Neural progenitor cell (in vitro differentiated cells): ENCODE measurements at regions not wholly inside any gene's neighbourhood (a gene's known extent, or its start where the extent isn't known, plus 50 kb on each side); places are given as distances from the start of the nearest gene placed in this dataset.

ENCODE experiments used
- DNase-seq: peaks from one replicate; pipeline ENCODE4 v3.0.0-alpha.2; 2016; ENCODE audit warnings: low spot score
- H2AFZ ChIP-seq: fragments of 200-600 bp; sonication (generic); replicated peaks from 2 replicates; pipeline ENCODE4 v1.6.1; 2016; ENCODE audit warnings: antibody characterized with exemption
- H3F3A ChIP-seq: fragments of 200-600 bp; sonication (generic); 2 replicates; pipeline ENCODE4 v1.6.1; 2016; ENCODE audit warnings: antibody characterized with exemption, low read depth
- H3K27ac ChIP-seq: fragments of 200-600 bp; sonication (generic); 2 replicates; pipeline ENCODE4 v1.5.1; 2016; ENCODE audit warnings: mild to moderate bottlenecking
- H3K27me3 ChIP-seq: fragments of 200-600 bp; sonication (generic); 2 replicates; pipeline ENCODE4 v1.6.1; 2016; ENCODE audit warnings: mild to moderate bottlenecking, moderate library complexity
- H3K36me3 ChIP-seq: fragments of 200-600 bp; sonication (generic); 2 replicates; pipeline ENCODE4 v1.5.1; 2016
- H3K4me1 ChIP-seq: fragments of 200-600 bp; sonication (generic); 2 replicates; pipeline ENCODE4 v1.6.1; 2016; ENCODE audit warnings: mixed run types
- H3K4me2 ChIP-seq: fragments of 200-600 bp; sonication (generic); 2 replicates; pipeline ENCODE4 v1.6.1; 2016
- H3K4me3 ChIP-seq: fragments of 200-600 bp; sonication (generic); 2 replicates; pipeline ENCODE4 v1.5.1; 2016
- H3K79me2 ChIP-seq: fragments of 200-600 bp; sonication (generic); 2 replicates; pipeline ENCODE4 v1.6.1; 2016; ENCODE audit warnings: low read depth
- H3K9ac ChIP-seq: fragments of 200-600 bp; sonication (generic); 2 replicates; pipeline ENCODE4 v1.6.1; 2016
- H3K9me3 ChIP-seq: fragments of 200-600 bp; sonication (generic); 2 replicates; pipeline ENCODE4 v1.5.1; 2016; ENCODE audit warnings: low read depth
- H4K20me1 ChIP-seq: fragments of 200-600 bp; sonication (generic); 2 replicates; pipeline ENCODE4 v1.6.1; 2016; ENCODE audit warnings: low read depth
- H3K27ac Mint-ChIP-seq: 3 replicates; pipeline ENCODE4 v1.8.0; 2021; ENCODE audit warnings: mixed read lengths
- H3K27me3 Mint-ChIP-seq: 2 replicates; pipeline ENCODE4 v1.8.0; 2022; ENCODE audit warnings: low read depth, mild to moderate bottlenecking, inconsistent platforms, moderate library complexity, mixed read lengths; ENCODE audit not compliant: insufficient read depth
- H3K36me3 Mint-ChIP-seq: 3 replicates; pipeline ENCODE4 v1.8.0; 2021; ENCODE audit warnings: mixed read lengths
- H3K4me1 Mint-ChIP-seq: 3 replicates; pipeline ENCODE4 v1.8.0; 2021; ENCODE audit warnings: mixed read lengths
- H3K4me3 Mint-ChIP-seq: 3 replicates; pipeline ENCODE4 v1.8.0; 2021; ENCODE audit warnings: mild to moderate bottlenecking, moderate library complexity, mixed read lengths
- H3K9me3 Mint-ChIP-seq: 3 replicates; pipeline ENCODE4 v1.8.0; 2020; ENCODE audit warnings: mixed read lengths
- EZH2 ChIP-seq: fragments of 200-600 bp; sonication (generic); IDR thresholded peaks from 2 replicates; pipeline ENCODE4 v1.6.1; 2017; ENCODE audit warnings: antibody characterized with exemption, mild to moderate bottlenecking, moderate library complexity
- EZH2phosphoT487 ChIP-seq: fragments of 200-600 bp; sonication (generic); IDR thresholded peaks from 2 replicates; pipeline ENCODE4 v1.6.1; 2017; ENCODE audit warnings: antibody characterized with exemption
- TF ChIP-seq, protein P1 (sequence below): fragments of 200-600 bp; sonication (generic); IDR thresholded peaks from 2 replicates; pipeline ENCODE4 v1.5.1; 2017; ENCODE audit warnings: antibody characterized with exemption, mild to moderate bottlenecking

DNA sequence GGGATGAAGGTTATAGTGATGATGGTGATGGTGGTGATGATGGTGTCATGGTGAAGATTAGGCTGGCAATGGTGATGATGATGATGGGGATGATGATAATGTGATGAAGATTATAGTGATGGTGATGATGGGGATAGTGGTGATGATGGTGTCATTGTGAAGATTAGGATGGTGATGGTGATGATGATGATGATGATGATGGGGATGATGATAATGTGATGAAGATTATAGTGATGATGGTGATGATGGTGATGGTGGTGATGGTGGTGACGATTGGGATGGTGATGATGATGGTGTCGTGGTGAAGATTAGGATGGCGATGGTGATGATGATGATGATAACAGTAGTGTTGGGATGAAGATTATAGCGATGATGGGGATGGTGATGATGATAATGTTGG is 285.1 kb upstream of the AJAP1 start:
- Mint-ChIP-seq H3K4me1 (no peaks in the 10 kb centered on the region), H3K27ac (no peak overlapping the region), H3K36me3 (no peaks in the 10 kb centered on the region), H3K27me3 (peaks cover 8% of the 10 kb centered on the region), H3K4me3 (no peak overlapping the region), H3K9me3 (peaks cover 3% of the 10 kb centered on the region)
- Histone ChIP-seq H3K4me2 (no peak overlapping the region), H3K79me2 (no peaks in the 10 kb centered on the region), H3K27me3 (no peaks in the 10 kb centered on the region), H4K20me1 (no peaks in the 10 kb centered on the region), H3K4me3 (no peak overlapping the region), H3K36me3 (no peaks in the 10 kb centered on the region), H3F3A (no peaks in the 10 kb centered on the region), H3K4me1 (no peaks in the 10 kb centered on the region), H2AFZ (no peak overlapping the region), H3K9ac (no peak overlapping the region), H3K27ac (no peak overlapping the region), H3K9me3 (no peaks in the 10 kb centered on the region)
- TF ChIP-seq EZH2phosphoT487 (no peak), EZH2 (no peak)
- TF ChIP-seq, protein P1, sequence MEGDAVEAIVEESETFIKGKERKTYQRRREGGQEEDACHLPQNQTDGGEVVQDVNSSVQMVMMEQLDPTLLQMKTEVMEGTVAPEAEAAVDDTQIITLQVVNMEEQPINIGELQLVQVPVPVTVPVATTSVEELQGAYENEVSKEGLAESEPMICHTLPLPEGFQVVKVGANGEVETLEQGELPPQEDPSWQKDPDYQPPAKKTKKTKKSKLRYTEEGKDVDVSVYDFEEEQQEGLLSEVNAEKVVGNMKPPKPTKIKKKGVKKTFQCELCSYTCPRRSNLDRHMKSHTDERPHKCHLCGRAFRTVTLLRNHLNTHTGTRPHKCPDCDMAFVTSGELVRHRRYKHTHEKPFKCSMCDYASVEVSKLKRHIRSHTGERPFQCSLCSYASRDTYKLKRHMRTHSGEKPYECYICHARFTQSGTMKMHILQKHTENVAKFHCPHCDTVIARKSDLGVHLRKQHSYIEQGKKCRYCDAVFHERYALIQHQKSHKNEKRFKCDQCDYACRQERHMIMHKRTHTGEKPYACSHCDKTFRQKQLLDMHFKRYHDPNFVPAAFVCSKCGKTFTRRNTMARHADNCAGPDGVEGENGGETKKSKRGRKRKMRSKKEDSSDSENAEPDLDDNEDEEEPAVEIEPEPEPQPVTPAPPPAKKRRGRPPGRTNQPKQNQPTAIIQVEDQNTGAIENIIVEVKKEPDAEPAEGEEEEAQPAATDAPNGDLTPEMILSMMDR: no peak
- no peak for DNase-seq

DNA sequence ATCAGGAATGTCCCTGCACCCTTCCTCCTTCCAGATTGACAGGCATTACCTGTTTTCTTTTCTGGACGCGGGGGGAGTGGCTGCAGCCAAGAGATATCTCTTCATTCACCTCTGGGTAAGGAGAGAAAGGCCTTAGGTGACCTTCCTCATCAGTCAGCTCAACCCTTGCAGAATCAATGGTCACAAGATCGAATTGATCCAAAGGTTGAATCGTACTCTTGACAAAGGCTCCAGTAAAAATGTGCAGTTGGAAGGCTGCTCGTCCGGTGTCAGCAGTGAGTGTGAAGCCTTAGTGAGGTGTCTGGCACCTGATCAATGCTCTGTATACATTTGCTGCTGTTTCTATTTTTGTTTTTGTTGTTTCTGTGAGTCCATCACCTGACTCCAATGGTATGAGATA is 282.6 kb upstream of the AJAP1 start:
- no peak overlapping the region for H2AFZ ChIP-seq
- Mint-ChIP-seq H3K4me3 (no peak overlapping the region), H3K9me3 (peaks cover 11% of the 10 kb centered on the region), H3K4me1 (peaks cover 4% of the 10 kb centered on the region), H3K27ac (no peak overlapping the region), H3K36me3 (no peaks in the 10 kb centered on the region), H3K27me3 (peaks cover 11% of the 10 kb centered on the region)
- H3K9me3 ChIP-seq: no peaks in the 10 kb centered on the region
- no peak for DNase-seq
- no peaks in the 10 kb centered on the region for H3K27me3 ChIP-seq
- H3K9ac ChIP-seq: no peak overlapping the region
- H3K36me3 ChIP-seq: no peaks in the 10 kb centered on the region
- TF ChIP-seq EZH2phosphoT487: no peak
- TF ChIP-seq, protein P1: no peak
- TF ChIP-seq EZH2: no peak
- no peaks in the 10 kb centered on the region for H3F3A ChIP-seq
- no peaks in the 10 kb centered on the region for H3K79me2 ChIP-seq
- no peak overlapping the region for H3K4me2 ChIP-seq
- no peak overlapping the region for H3K27ac ChIP-seq
- H3K4me3 ChIP-seq: no peak overlapping the region
- H4K20me1 ChIP-seq: no peaks in the 10 kb centered on the region
- no peaks in the 10 kb centered on the region for H3K4me1 ChIP-seq

DNA sequence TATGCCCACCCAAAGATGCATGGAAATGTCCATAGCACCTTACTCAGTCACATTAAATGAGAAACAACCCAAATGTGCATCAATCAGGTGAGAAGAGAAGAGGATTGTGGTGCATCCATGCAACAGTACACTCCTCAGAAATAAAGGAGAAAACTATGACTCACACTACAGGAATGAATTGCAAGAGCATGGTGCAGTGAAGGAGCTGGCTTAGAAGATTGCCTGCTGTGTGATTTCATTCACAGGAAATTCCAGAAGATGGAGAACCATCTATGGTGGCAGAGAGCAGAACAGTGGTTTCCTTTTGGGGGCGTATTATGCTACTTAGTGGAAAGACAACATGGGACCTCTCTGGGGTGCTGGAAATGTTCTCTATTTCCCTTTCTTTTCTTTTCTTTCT is 278.6 kb upstream of the AJAP1 start:
- TF ChIP-seq, protein P1: no peak
- TF ChIP-seq EZH2phosphoT487 (no peak), EZH2 (no peak)
- H3K4me2 ChIP-seq: no peak overlapping the region
- H3K9ac ChIP-seq: no peak overlapping the region
- Mint-ChIP-seq H3K4me1 (peaks cover 4% of the 10 kb centered on the region), H3K36me3 (no peaks in the 10 kb centered on the region), H3K4me3 (no peak overlapping the region), H3K27me3 (peaks cover 11% of the 10 kb centered on the region), H3K9me3 (peaks cover 19% of the 10 kb centered on the region), H3K27ac (no peak overlapping the region)
- no peak overlapping the region for H3K27ac ChIP-seq
- H3K9me3 ChIP-seq: no peaks in the 10 kb centered on the region
- no peaks in the 10 kb centered on the region for H3K4me1 ChIP-seq
- H3K36me3 ChIP-seq: no peaks in the 10 kb centered on the region
- no peak overlapping the region for H3K4me3 ChIP-seq
- H3K27me3 ChIP-seq: no peaks in the 10 kb centered on the region
- no peak for DNase-seq
- H3F3A ChIP-seq: no peaks in the 10 kb centered on the region
- no peaks in the 10 kb centered on the region for H3K79me2 ChIP-seq
- H4K20me1 ChIP-seq: no peaks in the 10 kb centered on the region
- H2AFZ ChIP-seq: no peak overlapping the region
